Activated CD4-positive, alpha-beta T cell treated with anti-CD3 and anti-CD28 coated beads, Interleukin-2, amount 10 ng/mL, durations not matched to agents 7 days and 5 days (primary cell): ENCODE measurements at regions not wholly inside any gene's neighbourhood (a gene's known extent, or its start where the extent isn't known, plus 50 kb on each side); places are given as distances from the start of the nearest gene placed in this dataset.

Source experiments
- CTCF ChIA-PET: fragments of 350-600 bp; sonication (Branson Sonifier 250); formaldehyde crosslinking; loops from one replicate; lab custom pipeline; 2021; ENCODE audit warnings: antibody characterized with exemption; lab: Charles Lee
- POLR2A ChIA-PET: fragments of 350-600 bp; sonication (Branson Sonifier 250); formaldehyde crosslinking; loops from one replicate; lab custom pipeline; 2021; ENCODE audit warnings: antibody characterized with exemption; lab: Charles Lee
- DNase-seq: peaks from one replicate; pipeline ENCODE4 v3.0.0-alpha.2; 2020
- H3K27ac Mint-ChIP-seq: one replicate; pipeline ENCODE4 v1.8.0; 2021; ENCODE audit warnings: mild to moderate bottlenecking, moderate library complexity, mixed read lengths
- H3K27me3 Mint-ChIP-seq: one replicate; pipeline ENCODE4 v1.8.0; 2021; ENCODE audit warnings: mixed read lengths
- H3K36me3 Mint-ChIP-seq: one replicate; pipeline ENCODE4 v1.8.0; 2021; ENCODE audit warnings: low read depth, mixed read lengths
- H3K4me1 Mint-ChIP-seq: one replicate; pipeline ENCODE4 v1.8.0; 2021; ENCODE audit warnings: mixed read lengths
- H3K4me3 Mint-ChIP-seq: one replicate; pipeline ENCODE4 v1.8.0; 2021; ENCODE audit warnings: mild to moderate bottlenecking, moderate library complexity, mixed read lengths
- H3K9me3 Mint-ChIP-seq: one replicate; pipeline ENCODE4 v1.8.0; 2021; ENCODE audit warnings: mixed read lengths

- Mint-ChIP-seq H3K4me1 (no peaks in the 10 kb centered on the region), H3K36me3 (no peaks in the 10 kb centered on the region), H3K4me3 (no peak overlapping the region), H3K27ac (no peak overlapping the region), H3K9me3 (no peaks in the 10 kb centered on the region), H3K27me3 (no peaks in the 10 kb centered on the region)
- POLR2A ChIA-PET = no interaction called here
- CTCF ChIA-PET = no interaction called here
- no peak for DNase-seq
Measured at GRCh38 chr4:6523251-6523650, 50.8 kb upstream of the PPP2R2C start.

- ChIA-PET POLR2A (no interaction called here), CTCF (interaction anchor here (1.1 kb wide), 1 partner anchor 186 kb away, joined by 3 read pairs; no protein-coding TSS in a partner anchor)
- Mint-ChIP-seq H3K36me3 (no peaks in the 10 kb centered on the region), H3K9me3 (no peaks in the 10 kb centered on the region), H3K4me3 (no peak overlapping the region), H3K4me1 (no peaks in the 10 kb centered on the region), H3K27ac (no peak overlapping the region), H3K27me3 (no peaks in the 10 kb centered on the region)
- DNase-seq = no peak
Measured at GRCh38 chr4:6524436-6524835, 50.6 kb upstream of the MAN2B2 start.
